T47D (cell line): ENCODE measurements at regions not wholly inside any gene's neighbourhood (a gene's known extent, or its start where the extent isn't known, plus 50 kb on each side); places are given as distances from the start of the nearest gene placed in this dataset.
"Not testable (repeated sequence)": the region's sequence is repeated elsewhere in the genome, so short reads cannot be mapped to it uniquely, and the experiment has no call there.

Experiments used
- DNase-seq, 2 experiments: peaks; one replicate each; pipeline versions ENCODE4 v3.0.0 to v3.0.0-alpha.2; 2011 to 2012; ENCODE audit warnings: low read depth in 1 of 2, low spot score in 1 of 2
- JUND ChIP-seq: IDR thresholded peaks from 2 replicates; pipeline ENCODE4 v1.6.1; 2012; ENCODE audit warnings: low read depth
- in situ Hi-C: cut with HindIII; loops from 2 replicates; pipeline ENCODE4 v1.10.0; 2016; ENCODE audit warnings: low sequenced_read_pairs, low pct_unique_long_range_greater_than_20kb

GRCh38 chr1:178038372-178038771, 55.5 kb upstream of the RASAL2 start:
- in situ Hi-C loops, result no loop called here
- DNase-seq, result no peak
- no peak for TF ChIP-seq JUND

- TF ChIP-seq JUND, result no peak
- no peak for DNase-seq
- in situ Hi-C loops, result no loop called here
These were observed 54.0 kb upstream of the RASAL2 start for GRCh38 chr1:178039891-178040290.

GRCh38 chr1:178043940-178044339, 50.0 kb upstream of the RASAL2 start:
- DNase-seq, in situ Hi-C loops: not testable (repeated sequence)
